ENCODE measurements at regions not wholly inside any gene's neighbourhood (a gene's known extent, or its start where the extent isn't known, plus 50 kb on each side); places are given as distances from the start of the nearest gene placed in this dataset.

DNA sequence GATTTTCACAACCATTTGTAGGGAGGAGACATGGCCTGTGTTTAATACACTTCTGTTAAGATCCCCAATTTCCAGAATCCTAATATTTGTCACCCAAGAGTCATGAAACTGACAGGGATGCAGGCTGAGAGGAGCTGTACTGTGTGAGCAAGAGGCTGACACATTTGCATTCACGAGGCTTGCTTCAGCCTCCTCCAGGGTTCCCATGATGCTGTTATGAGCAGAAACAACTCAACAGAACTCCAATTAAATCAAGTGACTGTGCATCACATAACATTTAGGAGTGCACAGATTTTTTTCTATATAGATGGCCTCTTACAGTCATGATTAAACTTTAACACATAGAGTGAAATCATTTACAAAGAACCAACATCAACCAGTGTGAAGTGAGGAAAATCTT, 292.3 kb upstream of the STT3B start:
- TF ChIP-seq, protein P1, sequence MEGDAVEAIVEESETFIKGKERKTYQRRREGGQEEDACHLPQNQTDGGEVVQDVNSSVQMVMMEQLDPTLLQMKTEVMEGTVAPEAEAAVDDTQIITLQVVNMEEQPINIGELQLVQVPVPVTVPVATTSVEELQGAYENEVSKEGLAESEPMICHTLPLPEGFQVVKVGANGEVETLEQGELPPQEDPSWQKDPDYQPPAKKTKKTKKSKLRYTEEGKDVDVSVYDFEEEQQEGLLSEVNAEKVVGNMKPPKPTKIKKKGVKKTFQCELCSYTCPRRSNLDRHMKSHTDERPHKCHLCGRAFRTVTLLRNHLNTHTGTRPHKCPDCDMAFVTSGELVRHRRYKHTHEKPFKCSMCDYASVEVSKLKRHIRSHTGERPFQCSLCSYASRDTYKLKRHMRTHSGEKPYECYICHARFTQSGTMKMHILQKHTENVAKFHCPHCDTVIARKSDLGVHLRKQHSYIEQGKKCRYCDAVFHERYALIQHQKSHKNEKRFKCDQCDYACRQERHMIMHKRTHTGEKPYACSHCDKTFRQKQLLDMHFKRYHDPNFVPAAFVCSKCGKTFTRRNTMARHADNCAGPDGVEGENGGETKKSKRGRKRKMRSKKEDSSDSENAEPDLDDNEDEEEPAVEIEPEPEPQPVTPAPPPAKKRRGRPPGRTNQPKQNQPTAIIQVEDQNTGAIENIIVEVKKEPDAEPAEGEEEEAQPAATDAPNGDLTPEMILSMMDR (IDR thresholded peaks at IDR 0.05), result no peak
- TF ChIP-seq POLR2A (IDR thresholded peaks at IDR 0.05), result no peak

Data from body of pancreas (tissue), 4 donors.